B cell (primary cell): ENCODE measurements at regions not wholly inside any gene's neighbourhood (a gene's known extent, or its start where the extent isn't known, plus 50 kb on each side); places are given as distances from the start of the nearest gene placed in this dataset.

Experiments used
- EZH2 ChIP-seq: IDR thresholded peaks from 2 replicates; pipeline ENCODE4 v1.6.1; 2012; ENCODE audit warnings: borderline replicate concordance, low read depth, mild to moderate bottlenecking, moderate library complexity, low read length; ENCODE audit not compliant: insufficient read depth, poor library complexity, severe bottlenecking
- TF ChIP-seq, protein P1 (sequence below): fragments of 200-600 bp; IDR thresholded peaks from one replicate; pipeline ENCODE4 v1.8.0; 2022; ENCODE audit warnings: antibody characterized with exemption, mild to moderate bottlenecking

DNA sequence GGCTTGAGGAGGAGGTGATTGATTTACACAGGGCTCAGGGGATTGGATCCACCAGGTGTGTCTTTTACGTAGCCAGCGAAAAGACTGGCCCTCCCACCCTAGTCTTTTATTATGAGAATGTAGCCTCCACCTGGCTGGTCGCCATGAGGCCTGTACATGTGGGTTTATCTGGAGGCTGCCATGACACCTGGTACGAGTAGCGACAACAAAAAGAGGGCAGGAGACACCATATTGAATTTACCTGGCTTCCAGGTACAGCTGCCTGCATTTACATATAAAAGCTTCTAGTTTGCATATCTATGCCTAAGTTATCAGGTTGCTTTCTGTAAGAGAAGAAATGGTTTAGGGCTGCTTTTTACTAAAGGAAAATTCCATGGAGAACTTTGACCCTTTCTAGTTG, 1173.7 kb upstream of the SEMA6A start:
- TF ChIP-seq, protein P1, sequence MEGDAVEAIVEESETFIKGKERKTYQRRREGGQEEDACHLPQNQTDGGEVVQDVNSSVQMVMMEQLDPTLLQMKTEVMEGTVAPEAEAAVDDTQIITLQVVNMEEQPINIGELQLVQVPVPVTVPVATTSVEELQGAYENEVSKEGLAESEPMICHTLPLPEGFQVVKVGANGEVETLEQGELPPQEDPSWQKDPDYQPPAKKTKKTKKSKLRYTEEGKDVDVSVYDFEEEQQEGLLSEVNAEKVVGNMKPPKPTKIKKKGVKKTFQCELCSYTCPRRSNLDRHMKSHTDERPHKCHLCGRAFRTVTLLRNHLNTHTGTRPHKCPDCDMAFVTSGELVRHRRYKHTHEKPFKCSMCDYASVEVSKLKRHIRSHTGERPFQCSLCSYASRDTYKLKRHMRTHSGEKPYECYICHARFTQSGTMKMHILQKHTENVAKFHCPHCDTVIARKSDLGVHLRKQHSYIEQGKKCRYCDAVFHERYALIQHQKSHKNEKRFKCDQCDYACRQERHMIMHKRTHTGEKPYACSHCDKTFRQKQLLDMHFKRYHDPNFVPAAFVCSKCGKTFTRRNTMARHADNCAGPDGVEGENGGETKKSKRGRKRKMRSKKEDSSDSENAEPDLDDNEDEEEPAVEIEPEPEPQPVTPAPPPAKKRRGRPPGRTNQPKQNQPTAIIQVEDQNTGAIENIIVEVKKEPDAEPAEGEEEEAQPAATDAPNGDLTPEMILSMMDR: no peak
- TF ChIP-seq EZH2: no peak
